NCI-H2107 (cell line): ENCODE measurements at regions not wholly inside any gene's neighbourhood (a gene's known extent, or its start where the extent isn't known, plus 50 kb on each side); places are given as distances from the start of the nearest gene placed in this dataset.
"Not testable (repeated sequence)": the region's sequence is repeated elsewhere in the genome, so short reads cannot be mapped to it uniquely, and the experiment has no call there.

Source experiments
- DNase-seq: peaks from one replicate; lab custom pipeline; 2025; lab: John Stamatoyannopoulos, UW

- no peak for DNase-seq
Observed at GRCh38 chr5:104023739-104024138, 461.1 kb upstream of the NUDT12 start.

DNA sequence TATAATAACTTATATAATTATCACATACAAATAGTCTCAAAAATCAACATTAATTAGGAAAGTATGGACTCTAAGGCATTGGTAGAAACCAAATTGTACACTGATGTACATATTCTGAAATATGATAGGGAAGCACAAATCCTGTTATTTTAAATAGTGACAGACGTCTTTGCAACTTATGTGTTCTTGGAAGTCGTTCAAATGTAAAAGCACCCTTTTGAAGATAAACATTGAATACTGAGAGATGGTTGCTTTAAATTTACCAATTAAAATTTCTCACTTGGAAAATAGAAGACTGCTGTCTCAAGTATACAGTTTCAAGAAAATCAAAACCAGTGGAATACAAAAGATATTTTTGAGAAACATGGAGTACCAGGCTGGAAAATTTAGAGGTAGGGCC, 457.4 kb upstream of the NUDT12 start:
- DNase-seq, result no peak

DNA sequence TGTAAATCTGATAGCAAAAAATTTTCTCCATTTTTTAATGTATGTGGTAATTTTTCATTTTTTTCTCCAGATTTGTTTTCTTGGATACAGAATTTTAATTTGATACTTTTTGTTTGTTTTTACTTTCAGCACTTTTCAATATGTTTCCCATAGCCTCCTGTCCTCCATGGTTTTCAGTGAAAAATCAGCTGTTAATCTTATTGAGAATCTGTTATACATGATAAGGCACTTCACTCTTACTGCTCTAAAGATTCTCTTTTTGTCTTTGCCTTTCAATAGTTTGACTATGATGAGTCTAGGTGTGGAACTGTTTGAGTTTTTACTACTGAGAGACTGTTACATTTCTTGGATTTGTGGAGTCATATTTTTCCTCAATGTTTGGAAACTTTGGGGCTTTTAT, 455.7 kb upstream of the NUDT12 start:
- no peak for DNase-seq

DNA sequence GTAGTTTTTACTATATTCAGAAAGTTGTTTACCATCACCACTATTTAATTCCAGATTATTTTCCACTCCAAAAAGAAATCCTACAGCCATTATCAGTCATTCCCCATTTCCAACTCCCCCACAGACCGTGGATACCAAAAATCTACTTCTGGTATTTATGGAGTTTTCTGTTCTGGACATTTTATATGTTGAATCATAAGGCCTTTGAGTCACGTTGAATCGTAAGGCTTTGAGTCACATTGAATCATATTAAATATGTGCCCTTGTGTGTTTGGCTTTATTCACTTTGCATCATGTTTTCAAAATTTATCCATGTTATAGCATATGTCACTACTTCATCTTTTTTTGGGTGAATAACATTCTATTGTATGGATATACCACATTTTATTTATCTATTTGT, 454.1 kb upstream of the NUDT12 start:
- DNase-seq, result no peak

GRCh38 chr5:104015765-104016164, 453.2 kb upstream of the NUDT12 start:
- no peak for DNase-seq

GRCh38 chr5:104002783-104003182, 440.2 kb upstream of the NUDT12 start:
- not testable (repeated sequence) for DNase-seq

DNA sequence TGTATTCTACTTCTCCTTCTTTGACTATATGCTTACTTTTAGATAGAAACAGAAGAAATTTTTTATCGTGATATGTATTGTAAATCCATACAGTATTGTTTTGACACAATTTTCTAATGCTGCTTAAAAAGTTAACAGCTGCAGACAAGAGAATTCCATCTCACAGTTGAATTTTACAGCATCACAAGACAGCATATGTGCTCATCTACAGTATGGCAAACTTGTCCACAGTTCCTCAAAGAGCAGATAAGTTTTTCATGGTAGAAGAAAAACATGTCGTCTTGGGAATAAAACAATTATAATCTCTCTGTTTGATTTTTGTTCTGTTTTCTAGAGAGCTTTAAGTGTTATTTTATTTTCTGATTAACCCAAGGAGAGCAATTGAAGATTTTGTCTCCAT, 438.5 kb upstream of the NUDT12 start:
- DNase-seq, result no peak

- DNase-seq, result no peak
Observed at GRCh38 chr5:103993031-103993430, 430.4 kb upstream of the NUDT12 start.

- DNase-seq, result no peak
Observed at GRCh38 chr5:103990064-103990463, 427.5 kb upstream of the NUDT12 start.

GRCh38 chr5:103981592-103981991, 419.0 kb upstream of the NUDT12 start:
- DNase-seq, result no peak

DNA sequence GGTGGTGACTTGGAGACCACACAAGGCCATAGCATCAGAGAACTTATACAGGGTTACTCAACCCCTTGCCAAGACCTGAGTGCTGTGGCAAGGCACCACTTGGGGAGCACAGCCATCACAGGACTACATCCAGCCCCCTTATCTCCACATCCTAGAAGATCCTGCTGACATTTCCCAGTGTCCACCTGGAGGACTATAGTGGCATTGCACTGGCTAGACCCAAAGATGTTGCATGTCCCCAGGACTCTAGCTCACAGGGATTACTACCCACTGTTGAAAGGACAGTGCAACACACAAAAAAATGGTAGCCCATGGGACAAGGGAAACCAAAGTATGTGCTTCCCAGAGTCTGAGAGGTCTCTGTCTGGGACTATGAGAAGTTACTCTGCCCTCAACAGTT, 411.1 kb upstream of the NUDT12 start:
- DNase-seq, result no peak

- not testable (repeated sequence) for DNase-seq
Observed at GRCh38 chr5:103966295-103966694, 403.7 kb upstream of the NUDT12 start.

DNA sequence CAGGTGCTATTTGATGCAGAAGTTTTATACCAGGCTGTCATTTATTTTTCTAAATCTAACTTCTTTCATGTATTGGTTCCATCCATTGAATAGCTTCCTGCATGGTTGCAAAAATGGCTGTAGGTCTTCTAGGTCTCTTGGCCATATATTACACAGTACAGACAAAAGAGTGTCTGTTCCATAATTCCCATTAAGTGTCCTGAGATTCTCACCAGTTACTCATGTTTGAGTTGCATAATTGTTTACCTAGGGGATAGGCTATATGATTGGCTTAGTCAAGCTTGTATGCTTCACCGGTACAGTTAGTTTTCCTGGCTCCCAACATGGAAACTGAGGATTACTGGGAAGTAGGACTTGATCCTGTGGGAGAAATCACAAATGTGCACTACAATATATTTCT, 399.4 kb upstream of the NUDT12 start:
- no peak for DNase-seq

DNA sequence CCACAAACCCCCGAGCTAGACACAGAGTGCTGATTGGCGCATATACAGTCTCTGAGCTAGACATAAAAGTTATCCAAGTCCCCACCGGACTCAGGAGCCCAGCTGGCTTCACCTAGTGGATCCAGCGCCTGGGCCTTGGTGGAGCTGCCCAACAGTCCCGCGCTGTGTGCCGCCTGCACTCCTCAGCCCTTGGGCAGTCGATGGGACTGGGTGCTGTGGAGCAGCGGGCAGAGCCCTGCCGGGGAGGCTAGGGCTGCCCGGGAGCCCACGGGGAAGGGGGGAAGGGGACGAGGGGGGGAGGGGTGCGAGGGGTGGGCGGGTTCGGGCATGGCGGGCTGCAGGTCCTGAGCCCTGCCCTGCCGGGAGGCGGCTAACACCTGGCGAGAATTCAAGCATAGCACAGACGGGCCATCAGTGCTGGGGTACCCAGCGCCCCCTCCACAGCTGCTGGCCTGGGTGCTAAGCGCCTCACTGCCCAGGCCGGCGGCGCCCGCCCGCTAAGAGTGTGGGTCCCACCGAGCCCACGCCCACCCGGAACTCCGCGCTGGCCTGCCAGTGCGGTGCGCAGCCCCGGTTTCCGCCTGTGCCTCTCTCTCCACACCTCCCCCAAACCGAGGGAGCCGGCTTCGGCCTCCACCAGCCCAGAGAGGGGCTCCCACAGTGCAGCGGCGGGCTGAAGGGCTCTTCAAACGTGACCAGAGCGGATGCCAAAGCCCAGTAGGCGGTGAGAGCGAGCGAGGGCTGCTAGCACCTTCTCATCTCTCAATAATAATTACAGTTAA, 391.2 kb upstream of the NUDT12 start:
- no peak for DNase-seq

- no peak for DNase-seq
Observed at GRCh38 chr5:103951776-103952175, 389.2 kb upstream of the NUDT12 start.

GRCh38 chr5:103943230-103943629, 380.6 kb upstream of the NUDT12 start:
- DNase-seq, result no peak

- DNase-seq, result no peak
Observed at GRCh38 chr5:103942587-103943186, 380.1 kb upstream of the NUDT12 start.

DNA sequence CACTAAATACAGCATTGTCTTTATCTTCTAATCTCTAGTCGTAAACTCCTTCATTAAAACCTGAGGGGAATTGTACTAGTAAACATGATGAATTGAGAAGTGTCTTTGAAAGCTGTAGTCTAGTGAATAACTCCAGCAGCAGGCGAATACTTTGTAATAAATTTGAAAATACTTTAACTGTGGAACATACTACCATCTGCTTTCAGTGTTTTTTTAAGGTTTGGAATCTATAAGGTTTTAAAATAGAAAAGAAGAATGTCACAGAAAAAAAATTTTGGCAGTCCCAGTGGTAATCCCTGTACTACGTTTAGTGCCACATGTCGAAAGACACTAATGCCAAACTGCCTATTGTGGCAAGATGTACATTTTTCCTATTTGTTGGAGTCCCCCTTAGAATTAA, 379.0 kb upstream of the NUDT12 start:
- DNase-seq, result no peak

GRCh38 chr5:103938146-103938695, 375.6 kb upstream of the NUDT12 start:
- DNase-seq, result no peak

- no peak for DNase-seq
Observed at GRCh38 chr5:103929338-103930013, 366.9 kb upstream of the NUDT12 start.

- no peak for DNase-seq
Observed at GRCh38 chr5:103927739-103928138, 365.1 kb upstream of the NUDT12 start.

DNA sequence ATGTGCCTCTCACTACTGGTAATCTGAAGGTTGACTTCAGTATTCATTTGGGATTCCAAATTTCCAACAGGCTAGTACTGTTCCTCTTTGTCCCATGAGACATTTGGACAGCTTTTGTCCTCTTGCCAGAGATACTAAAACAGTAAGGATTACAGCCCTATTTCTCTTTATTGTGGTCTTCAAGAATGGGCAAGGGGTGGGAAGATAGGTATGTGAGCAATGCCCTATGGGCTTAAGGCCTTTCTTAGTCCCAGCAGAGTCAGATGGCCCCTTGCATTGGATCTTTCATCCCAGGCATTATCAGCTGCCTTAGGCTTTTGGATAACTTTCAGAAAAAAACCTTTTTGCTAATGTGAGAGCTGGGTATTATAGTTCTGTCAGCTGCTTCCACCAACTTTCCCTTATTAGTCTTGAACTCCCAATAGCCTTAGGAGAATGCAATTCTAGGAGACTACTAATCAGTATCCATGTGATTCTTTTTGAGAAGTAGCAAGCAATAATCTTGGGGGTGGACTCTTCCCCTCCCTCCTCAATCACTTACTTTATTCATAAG, 361.1 kb upstream of the NUDT12 start:
- no peak for DNase-seq

DNA sequence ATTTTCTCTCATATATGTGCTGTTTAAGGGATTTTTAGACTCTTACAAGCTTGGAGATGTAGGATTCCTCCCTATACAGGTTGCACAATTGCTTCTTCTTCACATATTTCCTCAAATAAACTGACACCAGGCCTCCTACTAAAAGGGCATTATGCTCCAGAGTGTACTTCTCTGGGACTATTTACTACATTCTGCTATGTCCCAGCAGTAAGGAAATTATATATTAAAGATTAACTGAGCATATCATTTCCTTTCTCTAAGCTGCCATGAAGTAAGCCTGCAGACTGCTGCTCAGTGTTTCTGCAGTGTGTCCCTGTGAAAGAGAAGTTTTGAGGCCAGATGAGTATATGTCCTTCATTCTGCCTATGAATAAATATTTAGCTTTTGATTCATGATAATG, 356.9 kb upstream of the NUDT12 start:
- no peak for DNase-seq
